Activated CD4-positive, alpha-beta T cell treated with anti-CD3 and anti-CD28 coated beads, Interleukin-10, Interleukin-2, amounts not matched to agents 100 ng/mL and 50 ng/mL, durations not matched to agents 16 hours and 8 hours (primary cell): ENCODE measurements at regions not wholly inside any gene's neighbourhood (a gene's known extent, or its start where the extent isn't known, plus 50 kb on each side); places are given as distances from the start of the nearest gene placed in this dataset.
"Not testable (repeated sequence)": the region's sequence is repeated elsewhere in the genome, so short reads cannot be mapped to it uniquely, and the experiment has no call there.

ENCODE experiments used
- DNase-seq: peaks from one replicate; pipeline ENCODE4 v3.0.0-alpha.2; 2020

DNA sequence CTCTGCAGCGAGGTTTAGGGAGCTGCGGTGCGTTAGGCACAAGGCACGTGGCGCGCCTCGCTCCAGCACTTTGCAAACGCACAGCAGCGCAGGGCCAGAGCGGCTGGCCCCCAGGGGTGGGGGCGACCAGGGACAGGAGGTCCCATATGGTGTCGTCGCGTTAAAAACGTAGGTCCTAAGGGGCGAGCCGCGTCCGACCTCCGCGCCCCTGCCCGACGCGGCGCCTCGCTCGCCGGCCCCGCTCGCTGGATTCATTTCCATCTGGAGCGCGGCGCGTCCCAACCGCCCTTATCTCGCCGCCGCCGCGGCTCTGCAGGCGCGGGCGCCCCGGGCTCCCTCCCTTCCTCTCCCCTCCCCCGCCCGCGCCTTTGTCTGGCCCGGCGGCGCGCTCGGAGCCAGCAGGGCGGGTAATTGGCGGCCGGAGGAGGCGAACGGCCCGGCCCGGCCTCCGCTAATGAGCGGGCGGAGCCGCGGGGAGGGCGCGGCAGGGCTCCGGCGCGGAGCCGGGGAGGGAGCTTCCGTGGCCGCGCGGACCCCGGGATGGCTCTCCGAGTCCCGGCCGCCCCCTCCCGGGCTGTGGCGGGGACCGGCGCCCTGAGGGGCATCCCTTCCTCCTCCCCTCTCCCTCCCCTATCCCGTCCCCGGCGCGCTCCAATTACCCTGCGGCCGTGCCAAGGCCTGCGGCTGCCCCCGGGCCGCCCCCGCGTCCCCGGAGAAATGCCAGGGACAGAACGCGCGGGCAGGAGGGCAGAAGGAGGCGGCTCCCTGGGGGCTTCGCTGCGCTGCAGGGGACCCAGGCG is 409.0 kb downstream of the BCOR start:
- DNase-seq = peak; percentile 13

DNA sequence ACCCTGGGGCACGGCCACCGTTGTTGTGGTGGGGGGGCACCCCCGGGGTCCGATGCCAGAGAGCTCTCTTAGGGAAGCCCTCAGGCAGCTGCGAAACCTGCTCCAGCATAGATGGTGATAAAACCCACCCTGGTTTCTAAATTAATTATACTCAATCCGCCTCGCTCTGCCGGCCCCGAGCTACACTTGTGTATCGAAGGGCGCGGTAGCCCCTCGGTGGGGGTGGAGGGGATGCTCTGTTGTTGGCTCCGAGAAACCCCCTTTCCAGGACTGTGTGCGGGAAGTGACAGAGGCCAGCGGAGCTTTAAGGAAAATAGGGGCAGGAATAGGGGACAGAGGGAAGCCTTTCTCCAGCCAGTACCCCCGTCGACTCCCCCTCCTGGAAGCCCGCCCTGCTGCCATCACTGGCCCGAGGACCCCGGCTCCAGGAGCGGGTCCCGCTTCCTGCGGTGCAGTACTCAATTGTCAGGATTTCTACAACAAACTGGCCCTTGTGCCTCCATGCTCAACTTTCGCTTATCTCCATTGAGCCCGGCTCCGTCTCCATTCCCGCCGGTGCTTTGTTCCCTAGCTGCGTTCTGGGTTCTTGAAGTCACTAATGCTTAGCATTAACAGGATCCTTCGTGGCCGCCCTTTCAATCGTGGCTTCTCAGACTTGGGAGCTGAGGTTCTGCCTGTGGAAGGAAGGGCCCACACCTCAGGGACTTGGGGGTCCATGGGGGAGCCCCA is 408.2 kb downstream of the BCOR start:
- no peak for DNase-seq

GRCh38 chrX:39690541-39691415 is 407.0 kb downstream of the BCOR start:
- DNase-seq = no peak

GRCh38 chrX:39691724-39692123 is 406.0 kb downstream of the BCOR start:
- DNase-seq = no peak

DNA sequence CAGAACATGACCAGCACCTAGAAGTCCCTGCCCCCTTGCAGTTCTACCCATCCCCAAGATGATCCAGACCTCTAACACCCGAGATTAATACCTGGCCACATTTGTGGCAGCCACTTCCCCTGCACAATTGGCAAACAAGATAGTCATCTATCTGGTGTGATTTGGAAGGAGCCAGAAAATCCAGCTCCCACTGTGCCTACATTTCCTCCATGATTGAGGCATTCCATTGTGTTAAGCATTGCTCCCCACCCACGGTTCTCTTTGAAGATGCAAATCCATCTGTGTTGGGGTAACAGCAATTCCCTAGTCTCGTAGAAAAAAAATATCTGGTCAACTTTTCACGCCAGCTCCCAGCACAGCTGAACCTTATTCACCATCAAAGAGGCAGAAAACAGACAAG is 405.0 kb downstream of the BCOR start:
- DNase-seq = no peak

GRCh38 chrX:39693298-39693697 is 404.5 kb downstream of the BCOR start:
- no peak for DNase-seq

DNA sequence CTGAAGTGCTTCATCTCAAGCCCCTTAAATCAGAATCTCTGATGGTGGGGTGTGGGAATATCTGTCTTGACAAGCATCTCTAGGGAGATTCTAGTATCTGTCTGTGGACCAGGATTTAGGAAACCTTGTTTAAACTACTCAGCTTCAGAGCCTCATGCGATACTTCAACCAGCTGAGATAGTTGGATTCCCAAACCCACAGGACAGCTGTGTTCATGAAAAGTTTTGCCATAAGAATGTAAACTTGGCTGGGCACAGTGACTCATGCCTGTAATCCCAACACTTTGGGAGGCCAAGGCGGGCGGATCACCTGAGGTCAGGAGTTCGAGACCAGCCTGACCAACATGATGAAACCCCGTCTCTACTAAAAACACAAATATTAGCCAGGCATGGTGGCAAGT is 395.1 kb downstream of the BCOR start:
- DNase-seq = not testable (repeated sequence)

DNA sequence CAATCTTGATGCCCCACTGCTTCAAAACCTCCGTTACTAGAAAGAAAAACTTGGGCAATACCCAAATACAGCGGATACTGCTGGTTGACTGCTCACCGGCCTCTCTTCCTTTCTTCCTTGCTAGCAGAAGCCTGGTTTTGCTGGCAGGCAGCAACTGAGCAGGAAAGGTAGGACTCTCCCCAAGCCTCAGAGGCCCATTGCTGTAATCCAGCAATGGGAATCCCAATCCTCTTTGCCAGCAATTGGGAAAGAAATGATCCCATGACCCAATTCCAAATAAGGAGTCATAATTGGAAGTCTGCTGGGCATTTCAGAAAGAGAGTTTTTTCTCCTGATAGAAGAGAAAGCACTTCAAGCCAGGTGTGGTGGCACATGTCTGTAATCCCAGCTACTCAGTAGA is 394.5 kb downstream of the BCOR start:
- no peak for DNase-seq

- no peak for DNase-seq
Measured at GRCh38 chrX:39704590-39704989, 393.2 kb downstream of the BCOR start.

- DNase-seq = peak; percentile 9
Measured at GRCh38 chrX:39705290-39705689, 392.5 kb downstream of the BCOR start.

DNA sequence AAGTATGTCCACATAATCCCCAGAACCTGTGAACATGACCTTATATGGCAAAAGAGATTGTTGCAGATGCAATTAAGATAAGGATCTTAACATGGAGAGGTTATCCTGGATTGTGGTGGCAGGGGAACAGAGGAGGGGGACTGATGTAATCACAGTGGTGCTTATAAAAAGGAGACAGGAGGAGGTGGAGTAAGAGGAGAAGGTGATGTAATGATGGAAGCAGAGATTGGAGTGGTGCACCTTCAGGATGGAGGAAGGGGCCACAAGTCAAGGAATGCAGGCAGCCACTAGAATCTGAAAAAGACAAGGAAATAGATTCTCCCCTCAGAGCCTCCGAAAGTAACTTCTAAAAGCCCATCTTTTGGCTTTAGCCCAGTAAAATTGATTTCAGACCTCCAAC is 388.4 kb downstream of the BCOR start:
- DNase-seq = no peak

- no peak for DNase-seq
Measured at GRCh38 chrX:39709812-39710211, 387.9 kb downstream of the BCOR start.

DNA sequence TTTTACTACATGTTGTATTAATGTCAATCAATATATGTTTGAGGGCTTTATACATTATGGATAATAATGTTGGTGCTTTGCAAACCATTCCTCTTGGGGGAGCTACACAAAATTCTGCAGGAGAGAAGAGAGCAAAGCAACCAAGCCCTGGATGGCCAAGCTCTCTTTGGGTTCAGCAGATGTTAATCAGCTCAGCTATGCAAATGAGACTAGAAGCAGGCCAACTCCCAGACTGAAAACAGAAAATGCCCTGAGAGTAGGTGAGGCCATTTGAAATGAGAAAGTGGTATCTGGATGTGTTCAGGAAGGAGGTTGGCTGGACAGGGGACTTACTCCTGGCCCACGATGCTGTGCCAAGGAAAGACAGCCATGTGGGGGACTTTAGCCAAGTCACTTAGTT is 387.0 kb downstream of the BCOR start:
- DNase-seq = no peak

- DNase-seq = no peak
Measured at GRCh38 chrX:39714471-39714870, 383.3 kb downstream of the BCOR start.

DNA sequence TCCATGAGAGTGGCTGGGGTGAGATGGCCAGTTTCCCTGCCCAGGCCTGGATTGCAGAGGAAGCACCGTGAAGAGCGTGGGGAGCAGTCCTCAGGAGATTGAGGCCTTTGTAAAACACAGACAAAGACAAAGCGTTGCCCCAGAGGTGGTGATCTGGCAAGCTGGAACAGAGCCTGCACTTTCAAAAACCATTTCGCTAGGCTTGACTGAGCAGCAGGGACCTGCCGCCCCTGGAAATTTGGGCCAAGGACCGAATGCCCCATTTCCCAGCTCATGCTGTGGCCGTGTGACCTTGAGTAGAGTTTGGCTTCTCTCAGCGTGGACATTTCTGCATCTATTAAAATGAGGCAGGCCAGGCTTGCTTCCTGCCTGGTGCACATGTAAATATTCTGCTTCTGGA is 381.4 kb downstream of the BCOR start:
- no peak for DNase-seq

DNA sequence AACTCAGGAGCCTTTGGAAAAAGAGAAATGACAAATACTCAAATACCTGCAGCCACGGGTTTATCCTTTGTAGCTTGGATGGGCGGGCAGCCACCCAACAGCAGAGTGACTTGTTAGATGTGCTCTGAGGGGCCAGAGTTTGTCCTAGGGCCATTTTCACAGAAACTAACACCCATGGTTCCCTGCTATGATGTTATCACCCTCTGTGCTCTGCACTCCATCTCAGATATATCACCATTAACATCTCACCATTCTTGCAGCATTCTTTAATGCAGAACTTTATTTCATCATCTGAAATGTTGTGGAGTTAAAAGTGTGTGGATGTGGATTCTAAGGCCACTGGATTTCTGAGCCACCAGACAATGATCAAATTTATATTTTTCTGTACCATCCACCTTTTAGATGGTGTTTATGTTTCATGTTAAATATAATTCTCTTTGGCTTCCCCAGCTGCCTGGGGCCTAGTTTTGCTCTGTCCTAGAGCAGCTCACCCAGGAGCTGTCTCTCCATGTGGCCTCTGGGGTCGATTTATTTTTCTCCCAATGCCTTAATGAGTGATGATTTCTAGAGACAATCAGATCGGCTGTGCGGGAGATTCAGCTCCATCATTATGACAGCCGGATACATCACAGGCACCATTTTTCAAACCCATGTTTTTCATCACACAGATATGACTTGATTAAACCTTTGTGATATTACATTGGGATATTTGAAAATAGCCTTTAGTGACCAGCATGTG is 380.8 kb downstream of the BCOR start:
- DNase-seq = no peak

DNA sequence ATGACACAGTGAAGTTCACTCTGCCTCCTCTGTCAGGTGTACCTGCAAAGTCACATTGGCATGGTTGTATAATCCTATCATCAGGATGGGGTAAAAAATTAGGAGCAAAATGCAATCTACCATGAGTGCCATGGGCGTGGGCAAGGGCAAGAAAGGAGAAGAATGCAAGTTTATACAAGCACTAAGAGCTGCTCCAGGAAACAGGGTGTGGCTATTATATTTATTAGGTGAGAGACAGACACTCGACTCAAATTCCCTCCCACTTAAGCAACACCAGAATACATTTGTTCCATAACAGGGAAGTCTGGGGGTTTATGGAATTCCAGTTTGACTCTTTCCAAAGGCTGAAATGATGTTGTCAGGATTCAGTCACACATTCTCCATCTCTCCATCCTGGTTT is 378.8 kb downstream of the BCOR start:
- DNase-seq = no peak

DNA sequence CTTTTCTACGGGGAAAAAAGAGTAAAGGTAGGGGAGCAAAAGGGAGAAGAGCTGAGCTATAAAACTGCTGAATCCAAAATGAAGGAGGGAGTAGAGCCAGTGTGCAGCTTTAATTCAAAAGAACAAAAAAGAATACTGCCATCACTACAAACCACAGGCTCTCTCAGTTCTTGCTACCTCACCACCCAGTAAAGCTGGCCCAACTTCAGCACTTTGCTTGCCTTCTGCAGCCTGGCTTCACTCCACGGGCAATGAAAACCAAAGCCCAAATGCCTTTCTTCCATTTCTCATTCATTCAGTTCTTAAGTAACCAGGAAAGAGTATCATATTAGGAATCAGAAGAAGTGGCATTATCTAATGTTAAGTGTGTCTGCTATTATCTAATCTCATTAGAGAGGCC is 376.8 kb downstream of the BCOR start:
- no peak for DNase-seq

GRCh38 chrX:39721566-39722279 is 376.0 kb downstream of the BCOR start:
- DNase-seq = no peak

DNA sequence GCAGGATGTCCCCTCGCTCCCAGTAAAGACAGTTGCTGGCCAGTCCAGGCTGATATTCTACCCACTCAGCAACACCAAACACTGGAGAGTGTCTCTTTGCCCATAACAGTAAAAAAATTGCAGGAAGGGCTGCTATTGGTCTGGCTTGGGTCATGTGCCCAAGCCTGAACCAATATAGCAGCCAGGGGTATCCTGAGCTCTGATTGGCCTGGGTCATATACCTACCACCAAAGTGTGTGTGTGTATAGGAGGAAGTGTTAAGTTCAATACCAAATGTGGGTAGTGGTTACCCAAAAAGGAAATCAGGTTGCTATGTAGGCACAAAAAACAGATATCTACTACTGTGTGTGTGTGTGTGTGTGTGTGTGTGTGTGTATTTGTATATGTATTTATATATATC is 373.2 kb downstream of the BCOR start:
- DNase-seq = peak; percentile 35

DNA sequence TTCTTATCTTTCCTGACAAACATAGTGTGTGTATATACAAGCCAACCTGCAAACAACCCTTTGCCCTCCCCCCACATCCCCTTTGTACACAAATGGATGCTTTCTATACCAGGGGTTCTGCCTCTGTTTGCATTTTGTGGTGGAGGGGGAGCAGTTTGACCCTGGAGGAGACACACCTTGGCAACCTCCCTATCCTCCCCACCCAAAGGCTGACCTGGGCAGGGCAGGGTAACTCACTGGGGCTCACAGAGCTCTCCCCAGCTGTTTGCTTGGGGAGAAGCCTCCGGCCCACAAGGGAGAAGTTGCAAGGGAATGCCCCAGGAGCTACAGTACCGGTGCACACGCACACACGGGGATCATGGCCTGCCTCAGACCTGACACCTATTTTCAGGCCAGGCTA is 372.6 kb downstream of the BCOR start:
- DNase-seq = no peak
